Endothelial cell of umbilical vein (primary cell): ENCODE measurements at regions not wholly inside any gene's neighbourhood (a gene's known extent, or its start where the extent isn't known, plus 50 kb on each side); places are given as distances from the start of the nearest gene placed in this dataset.

ENCODE experiments used
- BruUV-seq: library from RNA; stranded (reverse); fragments of 400-500 nt; replicated peaks from 2 replicates; lab custom pipeline; 2021; lab: Mats Ljungman, UMichigan
- CTCF ChIA-PET: fragments of 300-600, 350-600 bp; sonication (Branson Sonifier 250); formaldehyde crosslinking; loops from one replicate; lab custom pipeline; 2021; ENCODE audit warnings: antibody characterized with exemption, inconsistent platforms; lab: Charles Lee
- POLR2A ChIA-PET: fragments of 300-600, 350-600 bp; sonication (Branson Sonifier 250); formaldehyde crosslinking; loops from one replicate; lab custom pipeline; 2021; ENCODE audit warnings: antibody characterized with exemption, inconsistent platforms; lab: Charles Lee
- DNase-seq: peaks from one replicate; pipeline ENCODE4 v3.0.0-alpha.2; 2011; ENCODE audit warnings: low read depth, low spot score
- FAIRE-seq: peaks from 2 replicates; lab custom pipeline; 2011; peaks lifted over from hg19 to GRCh38; lab: Jason Lieb, UNC
- H2AFZ ChIP-seq: 2 replicates; pipeline ENCODE4 v1.6.0; 2012; ENCODE audit warnings: low read depth, low read length, control low read depth, inconsistent platforms
- H3K27ac ChIP-seq: 2 replicates; pipeline ENCODE4 v1.5.1; 2011; ENCODE audit warnings: low read depth, mild to moderate bottlenecking, control low read depth, low read length, moderate library complexity; ENCODE audit not compliant: insufficient read depth
- H3K27me3 ChIP-seq, 2 experiments: 2 replicates each; pipeline versions ENCODE4 v1.6.0 to v1.6.1; 2011; ENCODE audit warnings: low read length in 2 of 2, mixed read lengths in 1 of 2; ENCODE audit not compliant: control insufficient read depth in 2 of 2, insufficient read depth in 2 of 2
- H3K36me3 ChIP-seq, 2 experiments: 2 replicates in 1 of 2; 3 replicates in 1 of 2; pipeline ENCODE4 v1.5.1; 2011; ENCODE audit warnings: low read length in 2 of 2, mild to moderate bottlenecking in 1 of 2, moderate library complexity in 1 of 2; ENCODE audit not compliant: control insufficient read depth in 2 of 2, insufficient read depth in 2 of 2; ENCODE audit errors: extremely low read depth in 1 of 2
- H3K4me1 ChIP-seq: 3 replicates; pipeline ENCODE4 v1.5.1; 2011; ENCODE audit warnings: mild to moderate bottlenecking, low read length; ENCODE audit not compliant: control insufficient read depth, insufficient read depth; ENCODE audit errors: extremely low read depth
- H3K4me2 ChIP-seq: 2 replicates; pipeline ENCODE4 v1.6.1; 2011; ENCODE audit warnings: low read length, control low read depth, mixed read lengths; ENCODE audit not compliant: insufficient read depth
- H3K4me3 ChIP-seq, 3 experiments: fragments of 200-600 bp in 1 of 3; sonication (generic), shearing (Covaris generic) in 1 of 3; replicated peaks in 1 of 3; 2 replicates each; pipeline ENCODE4 v1.5.1; 2011 to 2016; ENCODE audit warnings: control low read depth in 3 of 3, low read length in 3 of 3, mild to moderate bottlenecking in 2 of 3, inconsistent platforms in 1 of 3, low read depth in 1 of 3, moderate library complexity in 1 of 3; ENCODE audit not compliant: insufficient read depth in 1 of 3
- H3K79me2 ChIP-seq: 2 replicates; pipeline ENCODE4 v1.6.0; 2012; ENCODE audit warnings: low read length, inconsistent platforms; ENCODE audit not compliant: control insufficient read depth, insufficient read depth
- H3K9ac ChIP-seq: replicated peaks from 2 replicates; pipeline ENCODE3; 2011; ENCODE audit warnings: low read length, control low read depth; ENCODE audit not compliant: insufficient read depth; ENCODE audit errors: extremely low read depth
- H3K9me1 ChIP-seq: replicated peaks from 3 replicates; pipeline ENCODE4 v1.6.0; 2011; ENCODE audit warnings: mild to moderate bottlenecking, low read length; ENCODE audit not compliant: control insufficient read depth, insufficient read depth; ENCODE audit errors: extremely low read depth
- H3K9me3 ChIP-seq: replicated peaks from 2 replicates; pipeline ENCODE4 v1.5.1; 2012; ENCODE audit warnings: low read length, inconsistent platforms; ENCODE audit not compliant: control insufficient read depth, insufficient read depth
- H4K20me1 ChIP-seq: replicated peaks from 2 replicates; pipeline ENCODE3; 2011; ENCODE audit warnings: mild to moderate bottlenecking, low read length; ENCODE audit not compliant: control insufficient read depth, insufficient read depth; ENCODE audit errors: extremely low read depth
- EZH2 ChIP-seq: IDR thresholded peaks from 2 replicates; pipeline ENCODE4 v1.6.1; 2012; ENCODE audit warnings: borderline replicate concordance, low read depth, mild to moderate bottlenecking, moderate library complexity, low read length, inconsistent platforms; ENCODE audit not compliant: severe bottlenecking
- FOS ChIP-seq: IDR thresholded peaks from 2 replicates; pipeline ENCODE4 v1.6.1; 2011; ENCODE audit warnings: mild to moderate bottlenecking, low read length, moderate library complexity, borderline replicate concordance; ENCODE audit not compliant: insufficient read depth
- GATA2 ChIP-seq: IDR thresholded peaks from 2 replicates; pipeline ENCODE4 v1.7.0; 2011; ENCODE audit warnings: low read depth, mild to moderate bottlenecking, moderate library complexity, mixed read lengths, low read length; ENCODE audit not compliant: insufficient read length, insufficient read depth
- JUN ChIP-seq: IDR thresholded peaks from 2 replicates; pipeline ENCODE4 v1.6.1; 2011; ENCODE audit warnings: borderline replicate concordance, low read depth; ENCODE audit not compliant: insufficient read length, insufficient read depth
- MYC ChIP-seq: IDR thresholded peaks from one replicate; pipeline ENCODE4 v1.6.1; 2011; ENCODE audit warnings: mild to moderate bottlenecking, low read depth, low read length
- POLR2A ChIP-seq: IDR thresholded peaks from 2 replicates; pipeline ENCODE4 v1.6.1; 2012; ENCODE audit warnings: low read depth, mild to moderate bottlenecking, control low read depth, low read length
- POLR2AphosphoS5 ChIP-seq: IDR thresholded peaks from 2 replicates; pipeline ENCODE4 v1.6.1; 2012; ENCODE audit warnings: low read depth, mild to moderate bottlenecking, control low read depth, low read length, moderate library complexity; ENCODE audit not compliant: insufficient read depth
- dilution Hi-C: fragments of 300-500 bp; cut with MboI; formaldehyde crosslinking; loops from one replicate; pipeline ENCODE4 v1.15.0; 2019; ENCODE audit warnings: low sequenced_read_pairs; ENCODE audit not compliant: extremely low pct_ligation_motif_present
- intact Hi-C: fragments of 100-400 bp; cut with micrococcal nuclease; formaldehyde crosslinking; loops from one replicate; pipeline ENCODE4 v1.10.0; 2022
- TF ChIP-seq, protein P1 (sequence below): IDR thresholded peaks from 2 replicates; pipeline ENCODE4 v1.6.1; 2011; ENCODE audit not compliant: insufficient read depth, insufficient read length
- TF ChIP-seq, protein P2 (sequence below), 2 donors: IDR thresholded peaks; 1 replicate in 1 of 2; 2 replicates in 1 of 2; pipeline ENCODE4 v1.5.1; 2011; ENCODE audit warnings: low read length in 2 of 2, mild to moderate bottlenecking in 2 of 2, moderate library complexity in 2 of 2, control low read depth in 1 of 2, inconsistent platforms in 1 of 2, low read depth in 1 of 2; ENCODE audit not compliant: insufficient read depth in 1 of 2; ENCODE audit errors: extremely low read depth in 1 of 2

DNA sequence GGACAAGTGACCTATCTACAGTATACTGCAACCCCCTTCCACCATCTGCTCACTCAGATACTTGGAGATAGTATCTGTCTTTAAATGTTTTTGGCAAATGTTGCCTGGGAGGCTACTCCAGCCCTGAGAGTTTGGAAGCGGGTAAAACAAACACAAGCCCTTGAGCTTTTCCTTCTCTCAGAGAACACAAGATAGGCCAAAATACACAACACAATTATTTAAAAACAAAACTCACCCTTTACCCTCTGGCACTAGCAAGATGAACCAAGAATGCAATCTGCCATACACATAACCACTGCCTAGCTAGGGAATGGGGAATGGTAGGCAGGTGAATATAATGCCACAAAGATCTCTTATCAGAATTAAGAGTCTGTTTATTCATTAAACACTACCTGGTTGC, 324.7 kb upstream of the FAM47C start:
- TF ChIP-seq POLR2A (no peak), POLR2AphosphoS5 (no peak), EZH2 (no peak), GATA2 (no peak), JUN (no peak), MYC (no peak), FOS (no peak)
- TF ChIP-seq, protein P1, sequence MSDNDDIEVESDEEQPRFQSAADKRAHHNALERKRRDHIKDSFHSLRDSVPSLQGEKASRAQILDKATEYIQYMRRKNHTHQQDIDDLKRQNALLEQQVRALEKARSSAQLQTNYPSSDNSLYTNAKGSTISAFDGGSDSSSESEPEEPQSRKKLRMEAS, result no peak
- TF ChIP-seq, protein P2, sequence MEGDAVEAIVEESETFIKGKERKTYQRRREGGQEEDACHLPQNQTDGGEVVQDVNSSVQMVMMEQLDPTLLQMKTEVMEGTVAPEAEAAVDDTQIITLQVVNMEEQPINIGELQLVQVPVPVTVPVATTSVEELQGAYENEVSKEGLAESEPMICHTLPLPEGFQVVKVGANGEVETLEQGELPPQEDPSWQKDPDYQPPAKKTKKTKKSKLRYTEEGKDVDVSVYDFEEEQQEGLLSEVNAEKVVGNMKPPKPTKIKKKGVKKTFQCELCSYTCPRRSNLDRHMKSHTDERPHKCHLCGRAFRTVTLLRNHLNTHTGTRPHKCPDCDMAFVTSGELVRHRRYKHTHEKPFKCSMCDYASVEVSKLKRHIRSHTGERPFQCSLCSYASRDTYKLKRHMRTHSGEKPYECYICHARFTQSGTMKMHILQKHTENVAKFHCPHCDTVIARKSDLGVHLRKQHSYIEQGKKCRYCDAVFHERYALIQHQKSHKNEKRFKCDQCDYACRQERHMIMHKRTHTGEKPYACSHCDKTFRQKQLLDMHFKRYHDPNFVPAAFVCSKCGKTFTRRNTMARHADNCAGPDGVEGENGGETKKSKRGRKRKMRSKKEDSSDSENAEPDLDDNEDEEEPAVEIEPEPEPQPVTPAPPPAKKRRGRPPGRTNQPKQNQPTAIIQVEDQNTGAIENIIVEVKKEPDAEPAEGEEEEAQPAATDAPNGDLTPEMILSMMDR (IDR thresholded peaks at IDR 0.05; ENCODE audit: extremely low read depth in 1 of 2, insufficient read depth in 1 of 2, low read depth in 1 of 2, low read length in 2 of 2), result no peak
- no TSS peak for BruUV-seq
- intact Hi-C loops, result no loop called here

More for the DNA sequence above, 324.7 kb upstream of the FAM47C start:
- dilution Hi-C loops, result no loop called here
- H3K9me1 ChIP-seq, result no peaks in the 10 kb centered on the region
- no peak overlapping the region for H3K4me2 ChIP-seq
- H4K20me1 ChIP-seq, result no peaks in the 10 kb centered on the region
- no peaks in the 10 kb centered on the region for H3K27me3 ChIP-seq
- no peak overlapping the region for H3K4me3 ChIP-seq
- DNase-seq (no peak), FAIRE-seq (no peak)
- no peak overlapping the region for H3K9ac ChIP-seq
- no peak overlapping the region for H2AFZ ChIP-seq
- H3K4me1 ChIP-seq, result no peaks in the 10 kb centered on the region
- no peak overlapping the region for H3K27ac ChIP-seq
- CTCF ChIA-PET, result no interaction called here
- POLR2A ChIA-PET, result no interaction called here
- H3K79me2 ChIP-seq, result no peaks in the 10 kb centered on the region
- no peaks in the 10 kb centered on the region for H3K9me3 ChIP-seq
- no peaks in the 10 kb centered on the region for H3K36me3 ChIP-seq
